Esophagus (tissue), 2 donors: ENCODE measurements at regions not wholly inside any gene's neighbourhood (a gene's known extent, or its start where the extent isn't known, plus 50 kb on each side); places are given as distances from the start of the nearest gene placed in this dataset.

Source experiments
- H3K27ac ChIP-seq, 2 donors: one replicate each; pipeline ENCODE4 v1.5.1; 2013; ENCODE audit warnings: low read depth in 2 of 2, mild to moderate bottlenecking in 2 of 2, inconsistent platforms in 1 of 2, low read length in 1 of 2, moderate library complexity in 1 of 2
- H3K27me3 ChIP-seq, 2 donors: one replicate each; pipeline ENCODE4 v1.6.1; 2013; ENCODE audit warnings: low read length in 2 of 2, control low read depth in 1 of 2, mild to moderate bottlenecking in 1 of 2; ENCODE audit not compliant: insufficient read depth in 2 of 2, control insufficient read depth in 1 of 2
- H3K36me3 ChIP-seq, 2 donors: one replicate each; pipeline ENCODE4 v1.6.1; 2013; ENCODE audit warnings: low read length in 1 of 2; ENCODE audit not compliant: control insufficient read depth in 2 of 2, insufficient read depth in 2 of 2
- H3K4me1 ChIP-seq, 2 donors: one replicate each; pipeline ENCODE4 v1.6.1; 2013; ENCODE audit warnings: low read length in 1 of 2; ENCODE audit not compliant: control insufficient read depth in 2 of 2, insufficient read depth in 2 of 2
- H3K4me3 ChIP-seq, 2 donors: one replicate each; pipeline ENCODE4 v1.5.1; 2013; ENCODE audit warnings: low read length in 2 of 2, mild to moderate bottlenecking in 2 of 2, low read depth in 1 of 2, moderate library complexity in 1 of 2
- H3K9me3 ChIP-seq, 2 donors: one replicate each; pipeline ENCODE4 v1.6.1; 2013; ENCODE audit warnings: mild to moderate bottlenecking in 2 of 2, low read depth in 1 of 2, low read length in 1 of 2, moderate library complexity in 1 of 2; ENCODE audit not compliant: control insufficient read depth in 2 of 2, insufficient read depth in 1 of 2
- WGBS, 2 donors: extraction: QIAGEN DNeasy Blood & Tissue Kit; methylation state at CpG; one replicate each; pipeline ENCODE4 v1.1.7; 2013; 5-methylcytosine and 5-hydroxymethylcytosine counted together
- donor health status: healthy with polysubstance abuse.
- donor health status: Bipolar disorder and iron deficiency.

DNA sequence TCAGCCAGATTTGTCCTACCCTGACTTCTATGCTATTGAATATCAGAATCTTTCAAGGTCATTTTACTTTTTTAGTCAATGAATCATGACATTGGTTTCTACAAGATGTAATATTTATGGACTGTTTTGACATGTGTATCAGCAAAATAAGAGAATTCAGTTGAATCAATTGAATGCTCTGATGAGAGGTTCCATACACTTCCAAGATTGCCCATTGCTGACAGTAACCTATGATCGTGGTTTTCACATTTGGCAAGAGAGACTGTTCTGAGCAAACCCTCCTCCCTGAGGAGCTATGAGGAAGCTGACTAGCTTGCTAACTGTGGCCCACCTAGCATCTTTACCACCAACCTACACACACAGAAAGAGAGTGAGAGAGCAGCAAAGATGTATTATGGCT, 56.7 kb upstream of the FST start:
- H3K9me3 ChIP-seq, result no peaks in the 10 kb centered on the region
- no peaks in the 10 kb centered on the region for H3K36me3 ChIP-seq
- 73 to 79% methylated on average over 1 of the region's 1 CpG for WGBS, 2 donors
- no peaks in the 10 kb centered on the region for H3K27me3 ChIP-seq
- no peak overlapping the region for H3K27ac ChIP-seq
- H3K4me1 ChIP-seq, result no peaks in the 10 kb centered on the region
- H3K4me3 ChIP-seq, result no peak overlapping the region

DNA sequence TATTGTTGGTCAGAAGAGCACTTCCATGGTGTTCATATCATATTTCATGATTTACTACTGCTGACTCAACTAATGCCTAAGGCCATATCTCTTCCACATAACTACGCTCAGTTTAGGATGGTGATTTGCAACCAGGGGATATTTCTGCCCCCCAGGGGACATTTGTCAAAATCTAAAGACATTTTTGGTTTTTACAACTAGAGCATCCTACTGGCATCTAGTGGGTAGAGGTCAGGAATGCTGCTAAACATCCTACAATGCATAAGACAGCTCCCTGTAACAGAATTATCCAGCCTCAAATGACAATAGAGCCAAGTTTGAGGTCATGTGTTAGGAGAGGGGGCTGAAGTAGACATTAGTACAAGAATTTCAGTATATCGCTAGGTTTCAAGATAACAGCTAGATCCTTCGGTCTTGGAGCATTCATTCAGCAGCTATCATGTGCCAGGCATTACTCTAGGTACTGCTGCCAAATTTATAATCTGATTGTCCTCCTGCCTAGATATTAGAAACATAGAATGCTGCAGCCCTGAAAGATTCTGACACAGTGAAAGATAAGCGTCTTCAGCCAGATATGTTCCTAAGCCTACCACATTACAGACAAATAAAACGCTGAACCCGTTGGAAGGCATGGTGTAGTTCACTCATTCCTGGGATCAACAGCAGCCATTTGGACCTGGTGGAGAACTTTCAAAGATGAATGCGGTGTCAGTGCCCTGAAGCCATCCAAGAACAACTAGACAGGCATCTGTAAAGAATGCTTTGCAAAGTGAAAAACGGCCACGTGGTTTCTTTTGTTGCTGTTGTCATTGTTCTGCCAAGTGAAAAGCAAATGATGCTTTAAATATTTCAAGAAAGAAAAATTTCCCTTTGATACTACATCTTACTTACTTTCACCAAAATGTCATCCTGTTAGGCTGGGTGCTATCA, 55.5 kb upstream of the FST start:
- H3K27me3 ChIP-seq, result no peaks in the 10 kb centered on the region
- no peaks in the 10 kb centered on the region for H3K9me3 ChIP-seq
- H3K4me3 ChIP-seq, result no peak overlapping the region
- 50 to 67% methylated on average over 9 of the region's 9 CpGs for WGBS, 2 donors
- no peaks in the 10 kb centered on the region for H3K36me3 ChIP-seq
- H3K27ac ChIP-seq, result no peak overlapping the region
- no peaks in the 10 kb centered on the region for H3K4me1 ChIP-seq

- 69 to 77% methylated on average over 8 of the region's 8 CpGs for WGBS, 2 donors
- no peaks in the 10 kb centered on the region for H3K36me3 ChIP-seq
- no peaks in the 10 kb centered on the region for H3K9me3 ChIP-seq
- no peaks in the 10 kb centered on the region for H3K4me1 ChIP-seq
- no peak overlapping the region for H3K27ac ChIP-seq
- H3K4me3 ChIP-seq, result no peak overlapping the region
- no peaks in the 10 kb centered on the region for H3K27me3 ChIP-seq
Observed at GRCh38 chr5:53425687-53426511, 54.5 kb upstream of the FST start.

- Histone ChIP-seq H3K4me3 (no peak overlapping the region), H3K36me3 (no peaks in the 10 kb centered on the region), H3K9me3 (no peaks in the 10 kb centered on the region), H3K4me1 (no peaks in the 10 kb centered on the region), H3K27ac (no peak overlapping the region), H3K27me3 (no peaks in the 10 kb centered on the region)
- 61 to 75% methylated on average over 2 of the region's 2 CpGs for WGBS, 2 donors
Observed at GRCh38 chr5:53426512-53426830, 54.0 kb upstream of the FST start.

GRCh38 chr5:53426878-53427277, 53.6 kb upstream of the FST start:
- Histone ChIP-seq H3K27ac (no peak overlapping the region), H3K9me3 (no peaks in the 10 kb centered on the region), H3K4me1 (no peaks in the 10 kb centered on the region), H3K27me3 (no peaks in the 10 kb centered on the region), H3K4me3 (no peak overlapping the region), H3K36me3 (no peaks in the 10 kb centered on the region)
- 87 to 89% methylated on average over 2 of the region's 2 CpGs for WGBS, 2 donors

DNA sequence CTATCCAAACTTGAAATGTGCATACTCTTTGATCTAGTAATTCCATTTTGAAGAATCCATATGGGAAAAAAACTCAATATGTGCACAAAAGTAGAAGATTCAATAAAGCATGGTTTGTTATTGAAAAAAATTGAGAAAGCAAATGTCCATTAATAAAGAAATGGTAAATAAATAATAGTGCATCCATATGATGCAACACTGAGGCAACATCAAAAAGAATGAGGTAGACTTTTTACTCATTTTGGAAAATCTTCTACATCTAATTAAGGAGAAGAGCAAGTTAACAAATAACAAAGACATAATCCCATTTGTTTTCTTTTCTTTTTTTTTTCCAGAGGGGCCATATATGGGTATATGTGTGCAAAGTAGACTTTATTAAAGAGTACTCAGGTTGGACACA, 52.5 kb upstream of the FST start:
- Histone ChIP-seq H3K4me3 (no peak overlapping the region), H3K27ac (no peak overlapping the region), H3K9me3 (no peaks in the 10 kb centered on the region), H3K4me1 (no peaks in the 10 kb centered on the region), H3K27me3 (no peaks in the 10 kb centered on the region), H3K36me3 (no peaks in the 10 kb centered on the region)

DNA sequence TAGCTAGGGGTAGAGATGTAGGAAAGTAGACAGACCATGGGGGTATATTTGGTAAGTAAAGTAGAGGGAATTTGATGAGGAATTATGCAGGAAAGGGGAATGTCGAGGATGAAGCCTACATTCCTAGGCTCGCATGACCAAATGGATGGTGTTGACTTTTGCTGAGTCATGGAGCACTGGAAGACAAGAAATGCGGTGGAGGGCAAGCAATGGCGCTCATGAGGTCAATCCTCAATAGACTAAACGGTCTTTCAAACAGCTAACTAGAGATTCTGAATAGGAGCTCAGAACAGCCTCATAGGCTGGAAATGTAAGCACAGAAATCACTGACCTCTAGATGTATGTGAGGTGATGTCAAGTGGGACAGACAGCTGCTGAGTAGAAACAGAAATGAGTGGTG, 50.7 kb upstream of the FST start:
- Histone ChIP-seq H3K36me3 (no peaks in the 10 kb centered on the region), H3K9me3 (no peaks in the 10 kb centered on the region), H3K4me1 (no peaks in the 10 kb centered on the region), H3K27ac (no peak overlapping the region), H3K4me3 (no peak overlapping the region), H3K27me3 (no peaks in the 10 kb centered on the region)
- 89% methylated on average over 5 of the region's 5 CpGs for WGBS, 2 donors

DNA sequence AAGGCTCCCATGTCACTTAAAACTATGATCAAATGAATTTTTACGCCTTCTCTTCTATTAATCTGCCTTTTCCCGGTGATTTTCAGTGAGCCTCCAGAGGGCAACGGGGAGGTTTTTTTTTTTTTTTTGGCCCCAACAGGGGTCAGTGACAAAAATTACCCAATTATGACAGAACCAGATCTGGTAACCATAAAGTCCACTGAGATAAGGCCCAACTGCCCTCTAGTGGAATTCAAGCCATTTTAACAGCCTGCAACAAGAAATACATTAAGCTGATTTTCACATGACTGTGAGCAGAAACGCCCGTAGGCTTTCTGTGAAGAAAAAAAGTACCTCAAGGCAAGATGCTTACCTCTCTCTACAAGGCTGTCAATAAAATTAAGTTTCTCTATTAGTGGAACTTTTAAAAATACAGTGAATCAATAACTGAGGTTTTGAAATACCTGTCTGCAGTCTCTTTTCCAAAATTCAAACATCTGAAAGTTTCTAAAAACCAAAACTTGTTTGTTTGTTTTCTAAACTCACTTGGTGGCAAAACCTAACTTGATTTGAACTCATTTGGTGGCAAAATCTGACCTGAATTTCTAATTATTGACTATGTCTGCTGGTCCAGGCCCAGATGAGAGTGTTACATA, 49.7 kb upstream of the FST start:
- Histone ChIP-seq H3K4me1 (no peaks in the 10 kb centered on the region), H3K27me3 (no peaks in the 10 kb centered on the region), H3K36me3 (no peaks in the 10 kb centered on the region), H3K4me3 (no peak overlapping the region), H3K27ac (no peak overlapping the region), H3K9me3 (no peaks in the 10 kb centered on the region)
- 57 to 72% methylated on average over 5 of the region's 5 CpGs for WGBS, 2 donors
